ENCODE measurements at regions not wholly inside any gene's neighbourhood (a gene's known extent, or its start where the extent isn't known, plus 50 kb on each side); places are given as distances from the start of the nearest gene placed in this dataset.

DNA sequence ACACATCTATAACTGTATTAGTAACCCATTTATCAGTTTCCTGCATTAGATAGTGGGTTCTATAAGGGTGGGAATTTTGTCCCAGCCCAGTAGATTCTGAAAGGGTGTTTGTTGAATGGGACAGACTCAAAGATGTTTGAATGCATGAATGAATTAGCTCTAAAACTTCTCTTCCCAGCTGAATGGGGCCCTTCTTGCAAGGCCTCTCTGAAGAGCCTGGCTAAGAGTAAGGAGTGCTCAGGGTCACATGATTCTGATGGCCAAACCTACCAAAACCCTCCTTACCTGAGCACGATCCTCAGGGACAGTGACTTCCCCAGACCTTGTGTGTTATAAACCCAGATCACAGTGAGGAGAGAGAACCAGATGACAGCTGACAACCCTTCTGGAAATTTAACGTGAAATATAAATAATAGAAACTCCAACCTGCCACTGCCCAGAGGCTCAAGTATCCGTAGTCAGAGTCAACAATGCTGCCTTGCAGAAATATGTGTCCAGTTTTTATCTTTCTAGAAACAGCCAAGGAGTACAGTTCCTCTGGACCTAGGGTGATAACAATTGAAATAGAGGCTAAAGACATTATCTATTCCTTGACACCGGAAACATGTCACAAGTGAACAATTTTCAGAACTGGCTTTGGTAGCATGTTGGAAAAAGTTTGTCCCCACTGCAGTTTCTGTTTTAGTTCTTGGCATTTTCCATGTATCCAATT, 268.9 kb upstream of the MAF start:
- TF ChIP-seq, protein P1, sequence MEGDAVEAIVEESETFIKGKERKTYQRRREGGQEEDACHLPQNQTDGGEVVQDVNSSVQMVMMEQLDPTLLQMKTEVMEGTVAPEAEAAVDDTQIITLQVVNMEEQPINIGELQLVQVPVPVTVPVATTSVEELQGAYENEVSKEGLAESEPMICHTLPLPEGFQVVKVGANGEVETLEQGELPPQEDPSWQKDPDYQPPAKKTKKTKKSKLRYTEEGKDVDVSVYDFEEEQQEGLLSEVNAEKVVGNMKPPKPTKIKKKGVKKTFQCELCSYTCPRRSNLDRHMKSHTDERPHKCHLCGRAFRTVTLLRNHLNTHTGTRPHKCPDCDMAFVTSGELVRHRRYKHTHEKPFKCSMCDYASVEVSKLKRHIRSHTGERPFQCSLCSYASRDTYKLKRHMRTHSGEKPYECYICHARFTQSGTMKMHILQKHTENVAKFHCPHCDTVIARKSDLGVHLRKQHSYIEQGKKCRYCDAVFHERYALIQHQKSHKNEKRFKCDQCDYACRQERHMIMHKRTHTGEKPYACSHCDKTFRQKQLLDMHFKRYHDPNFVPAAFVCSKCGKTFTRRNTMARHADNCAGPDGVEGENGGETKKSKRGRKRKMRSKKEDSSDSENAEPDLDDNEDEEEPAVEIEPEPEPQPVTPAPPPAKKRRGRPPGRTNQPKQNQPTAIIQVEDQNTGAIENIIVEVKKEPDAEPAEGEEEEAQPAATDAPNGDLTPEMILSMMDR (IDR thresholded peaks at IDR 0.05) = no peak
- TF ChIP-seq POLR2A (IDR thresholded peaks at IDR 0.05) = no peak
